COLO668 (cell line): ENCODE measurements at regions not wholly inside any gene's neighbourhood (a gene's known extent, or its start where the extent isn't known, plus 50 kb on each side); places are given as distances from the start of the nearest gene placed in this dataset.

Experiments
- DNase-seq: peaks from one replicate; lab custom pipeline; 2025; ENCODE audit not compliant: unreplicated experiment; lab: John Stamatoyannopoulos, UW

- no peak for DNase-seq
Observed at GRCh38 chr20:39107741-39108140, 145.6 kb downstream of the DHX35 start.

DNA sequence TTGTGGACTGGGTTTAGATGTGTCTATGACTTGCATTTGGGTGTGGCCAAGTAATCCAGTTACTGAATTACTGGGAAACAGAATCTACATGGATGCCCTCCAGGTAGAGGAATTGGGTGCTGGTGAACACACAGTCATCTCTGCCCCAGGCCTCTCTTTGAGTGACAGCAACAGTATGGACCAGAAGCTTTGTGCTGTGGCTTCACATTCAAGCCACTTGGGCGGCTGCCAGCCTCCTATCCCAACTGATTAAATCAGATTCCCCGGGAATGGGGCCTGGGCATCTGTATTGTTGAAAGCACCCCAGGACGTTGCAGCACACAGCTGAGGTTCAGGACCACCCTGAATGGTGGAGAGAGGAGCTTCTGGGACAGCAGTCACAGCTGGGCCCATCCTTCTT is 144.6 kb downstream of the DHX35 start:
- DNase-seq = no peak

DNA sequence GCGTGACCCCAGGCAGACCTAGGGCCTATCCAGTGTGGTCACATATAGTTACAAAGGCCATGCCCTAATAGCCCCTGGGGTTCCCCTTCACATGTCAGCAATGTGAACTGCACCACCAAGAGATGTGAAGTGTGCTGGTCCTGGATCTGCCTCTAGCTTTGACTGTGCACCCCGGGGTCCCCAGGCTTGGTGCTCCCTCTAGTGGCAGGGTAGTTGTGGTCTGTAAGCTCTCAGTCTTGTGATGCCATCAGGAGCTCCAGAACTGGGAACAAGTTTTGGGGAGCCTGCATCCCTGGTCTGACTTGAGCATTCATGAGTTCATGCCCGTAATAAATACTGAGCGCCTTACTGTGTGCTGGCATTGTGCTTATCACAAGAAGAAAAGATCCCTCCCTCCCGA is 143.4 kb downstream of the DHX35 start:
- no peak for DNase-seq

GRCh38 chr20:39103732-39104131 is 141.6 kb downstream of the DHX35 start:
- DNase-seq = no peak

- no peak for DNase-seq
Observed at GRCh38 chr20:39103305-39103704, 141.2 kb downstream of the DHX35 start.

DNA sequence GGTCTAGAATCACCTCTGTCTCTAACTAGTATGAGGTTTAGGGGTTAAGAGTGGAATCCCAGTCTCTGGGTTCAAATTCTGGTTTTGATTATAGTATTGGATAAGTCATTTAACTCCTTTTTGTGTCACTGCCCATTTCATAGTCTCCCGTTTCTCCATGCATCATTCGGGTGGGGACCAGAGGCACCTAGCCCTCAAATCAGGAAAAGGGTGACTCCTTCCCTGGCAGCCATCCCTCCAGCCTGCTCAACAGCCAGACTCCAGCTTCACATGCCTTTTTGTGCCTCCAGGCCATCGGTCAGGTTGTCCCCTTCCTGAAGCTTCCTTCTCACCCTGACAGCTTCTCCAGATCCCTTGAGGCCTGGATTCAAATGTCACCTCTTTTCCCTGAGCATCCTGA is 139.8 kb downstream of the DHX35 start:
- DNase-seq = no peak

GRCh38 chr20:39100691-39101090 is 138.5 kb downstream of the DHX35 start:
- no peak for DNase-seq

DNA sequence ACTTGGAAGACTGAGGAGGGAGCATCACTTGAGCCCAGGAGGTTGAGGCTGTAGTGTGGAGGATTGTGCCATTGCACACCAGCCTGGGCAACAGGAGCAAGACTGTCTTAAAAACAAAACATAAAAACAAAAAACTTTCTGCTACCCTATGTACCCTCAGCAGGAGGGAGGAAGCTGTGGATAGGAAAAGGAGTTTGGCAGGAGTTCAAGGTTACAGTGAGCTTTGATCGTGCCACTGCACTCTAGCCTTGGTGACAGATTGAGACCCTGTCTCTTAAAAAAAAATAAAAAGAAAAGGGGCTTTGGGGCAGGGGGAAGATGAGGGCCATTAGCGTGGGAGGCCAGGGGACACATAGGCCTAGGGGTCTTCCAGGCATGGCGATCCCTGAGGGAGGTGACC is 135.7 kb downstream of the DHX35 start:
- no peak for DNase-seq

DNA sequence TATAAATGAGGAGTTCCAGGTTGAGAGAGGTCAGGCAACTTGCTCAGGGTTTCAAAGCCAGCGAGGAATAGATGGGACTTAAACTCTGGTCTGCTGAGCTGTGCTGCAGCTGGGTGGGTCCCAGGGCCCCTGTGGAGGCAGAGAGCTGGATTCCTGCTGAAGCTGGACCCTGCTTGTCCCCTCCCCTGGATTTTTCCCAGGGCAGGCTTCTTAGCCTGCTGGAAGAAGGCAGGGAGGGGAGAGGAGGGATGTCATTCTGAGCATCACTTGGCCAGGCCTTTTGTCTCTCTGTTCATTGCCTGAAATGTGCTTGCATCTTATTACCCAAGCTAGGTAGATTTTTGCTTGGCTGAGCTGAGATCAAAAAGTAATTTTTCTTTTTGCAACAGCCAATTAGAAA is 133.7 kb downstream of the DHX35 start:
- DNase-seq = no peak

DNA sequence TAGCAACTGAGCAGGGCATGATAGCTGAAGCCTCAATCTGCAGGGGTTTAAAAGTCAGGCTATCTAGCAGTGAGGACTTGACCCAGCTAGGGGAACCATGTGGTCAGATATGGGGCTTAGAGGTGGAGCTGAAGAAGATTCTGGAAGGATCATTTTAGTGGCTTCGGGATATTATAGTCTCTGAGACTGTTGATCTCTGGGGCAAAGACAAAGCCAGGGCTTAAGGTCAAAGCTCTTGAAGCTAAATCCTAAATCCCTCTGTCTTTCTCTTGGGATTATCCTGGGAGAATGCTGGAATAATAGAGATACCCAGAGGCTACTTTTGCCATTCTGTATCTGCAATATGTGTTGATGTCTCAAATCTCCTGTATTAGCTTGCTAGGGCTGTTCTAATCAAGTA is 132.2 kb downstream of the DHX35 start:
- DNase-seq = no peak

DNA sequence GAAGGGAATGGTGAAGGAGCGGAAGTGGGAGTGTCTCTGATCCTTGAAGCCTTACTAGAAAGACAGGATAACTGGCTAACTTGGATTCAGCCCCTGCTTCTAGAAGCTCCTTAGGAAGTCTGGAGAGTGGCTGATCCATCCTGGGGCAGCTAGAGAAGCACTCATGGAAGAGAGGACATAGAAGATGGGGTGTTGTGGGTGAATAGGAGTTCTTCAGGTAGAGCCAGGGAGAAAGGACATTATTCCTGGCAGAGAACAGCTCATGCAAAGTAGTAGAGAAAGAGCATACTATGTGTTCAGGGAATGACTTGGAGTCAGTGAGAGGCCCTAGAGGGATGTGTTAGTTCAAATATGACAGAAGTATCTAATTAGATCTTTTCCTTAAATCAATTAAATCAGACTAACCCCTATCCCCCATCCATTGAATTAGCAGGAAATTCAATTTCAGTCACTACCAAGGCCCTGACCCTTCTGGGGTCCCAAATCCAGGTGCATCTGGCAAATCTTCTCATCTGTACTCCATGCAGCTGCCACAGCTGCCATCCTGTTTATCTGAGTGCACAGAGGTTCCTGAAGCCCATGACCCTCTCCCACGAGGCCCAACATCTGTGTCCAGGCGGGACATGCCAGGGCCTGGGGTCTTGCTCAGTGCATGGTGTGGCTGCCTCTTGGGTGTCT is 130.7 kb downstream of the DHX35 start:
- no peak for DNase-seq

DNA sequence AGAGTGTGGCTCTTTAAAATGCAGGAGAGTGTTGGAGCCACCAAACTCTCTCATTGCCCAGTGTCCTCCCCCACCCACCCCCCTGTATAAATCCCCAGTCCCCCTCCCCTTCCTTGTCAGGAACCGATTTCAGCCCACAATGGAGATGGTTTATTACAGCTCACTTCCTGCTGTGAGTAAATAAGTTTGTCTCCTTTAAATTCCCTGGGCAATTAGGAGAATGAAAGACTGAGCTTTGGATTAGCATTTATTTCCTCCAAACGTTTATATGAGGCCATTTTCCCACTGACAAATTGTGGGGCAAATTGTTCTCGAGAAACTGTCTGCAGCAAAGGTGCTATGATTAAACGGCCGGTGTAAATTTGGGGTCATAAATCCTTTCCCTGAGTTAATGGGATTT is 128.8 kb downstream of the DHX35 start:
- DNase-seq = no peak

GRCh38 chr20:39089797-39090196 is 127.7 kb downstream of the DHX35 start:
- DNase-seq = no peak
